PFSK-1 (cell line): ENCODE measurements at regions not wholly inside any gene's neighbourhood (a gene's known extent, or its start where the extent isn't known, plus 50 kb on each side); places are given as distances from the start of the nearest gene placed in this dataset.

Experiments used
- POLR2AphosphoS5 ChIP-seq: IDR thresholded peaks from 2 replicates; pipeline ENCODE4 v1.6.1; 2012; ENCODE audit warnings: low read depth, mild to moderate bottlenecking, control low read depth, low read length, moderate library complexity
- TF ChIP-seq, protein P1 (sequence below), 2 experiments: IDR thresholded peaks; 2 replicates each; pipeline versions ENCODE4 v1.6.1 to v1.8.0; 2011 to 2012; ENCODE audit warnings: low read depth in 2 of 2, low read length in 2 of 2, control low read depth in 1 of 2, inconsistent platforms in 1 of 2, mild to moderate bottlenecking in 1 of 2, moderate library complexity in 1 of 2; ENCODE audit not compliant: insufficient read depth in 1 of 2

DNA sequence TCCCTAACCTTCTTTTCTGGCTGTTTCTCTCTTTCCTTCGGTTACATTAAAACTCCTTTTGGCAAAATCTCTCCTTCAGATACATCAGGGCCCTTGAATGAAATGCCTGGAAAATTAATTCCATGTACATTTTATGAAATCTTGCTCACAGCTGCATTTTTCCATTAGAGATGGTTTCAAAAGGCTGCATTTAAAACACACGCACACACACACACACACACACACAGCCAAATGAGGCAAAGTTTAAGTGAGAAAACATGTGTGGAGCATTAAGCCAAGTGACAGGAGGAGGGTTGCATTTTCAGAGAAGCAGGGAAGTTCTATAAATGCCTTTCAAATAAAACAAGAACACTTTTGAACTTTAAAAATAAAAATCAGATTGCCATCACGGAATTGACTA, 216.4 kb downstream of the LRIG3 start:
- TF ChIP-seq POLR2AphosphoS5 = no peak
- TF ChIP-seq, protein P1, sequence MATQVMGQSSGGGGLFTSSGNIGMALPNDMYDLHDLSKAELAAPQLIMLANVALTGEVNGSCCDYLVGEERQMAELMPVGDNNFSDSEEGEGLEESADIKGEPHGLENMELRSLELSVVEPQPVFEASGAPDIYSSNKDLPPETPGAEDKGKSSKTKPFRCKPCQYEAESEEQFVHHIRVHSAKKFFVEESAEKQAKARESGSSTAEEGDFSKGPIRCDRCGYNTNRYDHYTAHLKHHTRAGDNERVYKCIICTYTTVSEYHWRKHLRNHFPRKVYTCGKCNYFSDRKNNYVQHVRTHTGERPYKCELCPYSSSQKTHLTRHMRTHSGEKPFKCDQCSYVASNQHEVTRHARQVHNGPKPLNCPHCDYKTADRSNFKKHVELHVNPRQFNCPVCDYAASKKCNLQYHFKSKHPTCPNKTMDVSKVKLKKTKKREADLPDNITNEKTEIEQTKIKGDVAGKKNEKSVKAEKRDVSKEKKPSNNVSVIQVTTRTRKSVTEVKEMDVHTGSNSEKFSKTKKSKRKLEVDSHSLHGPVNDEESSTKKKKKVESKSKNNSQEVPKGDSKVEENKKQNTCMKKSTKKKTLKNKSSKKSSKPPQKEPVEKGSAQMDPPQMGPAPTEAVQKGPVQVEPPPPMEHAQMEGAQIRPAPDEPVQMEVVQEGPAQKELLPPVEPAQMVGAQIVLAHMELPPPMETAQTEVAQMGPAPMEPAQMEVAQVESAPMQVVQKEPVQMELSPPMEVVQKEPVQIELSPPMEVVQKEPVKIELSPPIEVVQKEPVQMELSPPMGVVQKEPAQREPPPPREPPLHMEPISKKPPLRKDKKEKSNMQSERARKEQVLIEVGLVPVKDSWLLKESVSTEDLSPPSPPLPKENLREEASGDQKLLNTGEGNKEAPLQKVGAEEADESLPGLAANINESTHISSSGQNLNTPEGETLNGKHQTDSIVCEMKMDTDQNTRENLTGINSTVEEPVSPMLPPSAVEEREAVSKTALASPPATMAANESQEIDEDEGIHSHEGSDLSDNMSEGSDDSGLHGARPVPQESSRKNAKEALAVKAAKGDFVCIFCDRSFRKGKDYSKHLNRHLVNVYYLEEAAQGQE (IDR thresholded peaks at IDR 0.05; ENCODE audit: insufficient read depth in 1 of 2, low read depth in 2 of 2, low read length in 2 of 2) = no peak
